ENCODE measurements at regions not wholly inside any gene's neighbourhood (a gene's known extent, or its start where the extent isn't known, plus 50 kb on each side); places are given as distances from the start of the nearest gene placed in this dataset.
"Not testable (repeated sequence)": the region's sequence is repeated elsewhere in the genome, so short reads cannot be mapped to it uniquely, and the experiment has no call there.

DNA sequence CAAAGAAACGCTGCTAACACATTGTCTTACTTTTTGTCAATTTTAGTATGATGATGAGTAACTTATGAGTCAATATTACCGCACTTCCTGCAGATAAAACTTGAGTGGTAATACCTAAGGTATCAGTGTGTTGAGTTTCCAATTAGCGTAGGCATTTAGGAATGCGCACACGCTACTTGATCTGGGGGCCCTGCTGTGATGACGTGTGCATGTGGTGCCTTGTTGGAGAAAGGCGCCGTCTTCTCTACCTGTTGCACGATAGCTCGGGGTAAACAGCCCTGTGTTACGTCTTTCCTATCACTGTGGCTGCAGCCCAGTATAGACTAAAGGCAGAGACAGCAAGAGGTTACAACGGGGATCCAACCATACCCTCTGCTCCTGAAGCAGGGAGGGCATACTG, 476.8 kb upstream of the ADARB2 start:
- no peak for DNase-seq

DNA sequence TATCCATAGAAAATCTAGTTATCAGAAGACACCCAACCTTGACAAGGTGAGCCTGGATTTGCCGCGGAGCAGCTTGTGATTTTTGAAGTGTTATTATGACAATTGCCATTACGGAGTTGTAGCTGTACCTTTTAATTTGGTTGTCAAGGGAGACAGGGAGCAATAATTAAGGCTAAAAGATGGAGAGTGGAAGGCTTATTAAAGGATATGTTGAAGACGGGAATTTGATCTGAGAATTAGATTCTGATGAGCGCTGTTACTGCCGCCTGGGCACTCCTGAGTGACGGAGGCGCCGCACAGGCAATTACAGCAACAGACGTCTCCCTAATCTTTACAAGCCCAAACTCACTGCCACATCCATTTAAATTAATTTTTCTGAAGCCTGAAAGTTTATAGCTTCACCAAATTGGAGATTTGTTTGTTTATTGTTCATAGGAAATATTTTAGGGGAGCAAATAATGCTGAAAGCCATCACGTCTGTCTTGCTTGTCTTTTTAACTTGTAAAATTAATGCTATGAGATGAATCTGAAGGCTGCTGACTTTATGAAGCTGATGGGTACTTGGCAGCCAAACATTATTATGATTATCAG, 475.0 kb upstream of the ADARB2 start:
- no peak for DNase-seq

DNA sequence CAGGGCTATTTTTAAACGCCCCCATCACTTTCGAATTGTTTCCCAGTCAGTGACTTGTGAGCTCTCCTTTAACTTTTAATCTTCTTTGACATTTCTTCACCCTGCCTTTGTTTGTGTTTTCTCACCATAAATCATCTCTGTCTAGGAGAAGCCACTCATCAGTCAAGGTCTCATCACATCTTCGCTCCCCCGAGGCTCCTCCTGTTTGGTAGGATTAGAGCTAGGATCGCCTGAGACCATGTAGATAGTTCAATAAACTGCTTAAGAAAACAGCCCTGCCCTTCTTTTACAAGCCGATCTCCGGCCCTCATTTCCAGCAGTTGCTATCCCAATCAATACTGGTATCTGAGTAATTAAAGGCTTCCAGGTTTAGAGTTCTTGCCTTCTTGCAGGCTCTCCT, 472.8 kb upstream of the ADARB2 start:
- DNase-seq: no peak

DNA sequence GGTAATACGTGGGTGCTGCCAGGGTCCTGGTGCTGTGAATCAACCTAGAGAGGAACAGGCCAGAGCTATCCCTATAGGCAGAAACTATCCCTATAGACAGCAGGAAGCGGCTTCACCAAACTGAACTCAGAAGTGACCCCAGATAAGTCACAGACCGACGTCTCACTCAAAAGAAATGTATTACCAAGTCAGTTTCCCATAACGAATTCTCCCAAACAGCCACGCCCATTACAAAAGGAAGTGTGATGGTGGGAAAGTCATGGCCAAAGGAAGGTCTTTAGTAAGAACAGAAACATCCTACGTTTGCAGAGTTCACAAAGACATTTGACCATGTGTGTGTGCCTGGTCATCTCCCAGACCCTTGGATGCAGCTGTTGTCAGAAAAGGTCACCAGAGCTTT, 470.8 kb upstream of the ADARB2 start:
- no peak for DNase-seq

DNA sequence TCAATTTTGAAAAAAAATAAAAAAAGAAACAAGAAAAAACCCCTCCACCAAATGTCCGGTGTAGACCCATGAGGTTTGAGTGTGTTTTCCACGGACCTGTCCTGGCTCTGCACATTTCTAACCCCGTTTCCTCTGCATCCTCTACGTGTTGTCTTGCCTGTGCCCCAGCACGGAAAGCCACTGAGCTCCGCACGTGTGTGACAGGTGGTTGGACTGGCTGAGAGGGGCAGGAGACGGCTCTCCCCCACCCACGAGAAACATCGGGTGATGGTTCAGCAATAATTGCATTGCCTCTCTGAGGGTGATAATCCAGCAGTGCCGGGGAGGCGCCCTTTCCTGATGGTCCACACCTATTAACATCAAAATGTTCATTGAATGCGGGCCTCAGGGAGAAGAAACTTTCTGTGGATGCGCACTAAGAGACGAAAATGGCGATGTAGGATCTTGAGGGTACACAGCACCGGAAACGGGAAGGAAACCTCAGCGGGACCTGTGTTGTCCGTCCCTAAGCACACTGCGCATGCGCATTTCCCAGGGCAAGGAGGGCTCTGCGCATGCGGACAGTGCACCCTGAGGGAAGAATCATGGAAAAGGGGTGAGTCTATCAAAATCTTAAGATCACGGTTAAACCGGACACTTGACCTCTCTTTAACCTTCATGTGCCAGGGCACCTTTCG, 470.1 kb upstream of the ADARB2 start:
- no peak for DNase-seq

DNA sequence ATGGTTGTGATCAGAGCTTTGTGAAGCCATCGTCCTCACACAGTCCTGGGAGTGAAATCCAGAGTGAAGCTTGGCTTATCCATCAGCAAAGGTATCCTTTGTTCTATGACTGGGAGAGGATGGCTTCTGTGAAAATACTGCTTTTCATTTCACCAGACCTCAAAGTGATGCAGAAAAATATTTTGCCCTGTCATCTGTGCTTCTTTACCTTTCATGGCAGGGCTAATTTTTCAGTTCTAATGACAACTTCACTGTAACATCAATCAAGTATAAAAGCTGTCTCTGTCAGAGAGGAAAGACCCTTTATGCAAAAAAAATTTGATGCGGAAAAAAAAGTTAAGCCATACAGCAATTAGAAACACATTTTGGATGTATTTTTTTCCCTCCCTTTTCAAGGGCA, 468.1 kb upstream of the ADARB2 start:
- no peak for DNase-seq

DNA sequence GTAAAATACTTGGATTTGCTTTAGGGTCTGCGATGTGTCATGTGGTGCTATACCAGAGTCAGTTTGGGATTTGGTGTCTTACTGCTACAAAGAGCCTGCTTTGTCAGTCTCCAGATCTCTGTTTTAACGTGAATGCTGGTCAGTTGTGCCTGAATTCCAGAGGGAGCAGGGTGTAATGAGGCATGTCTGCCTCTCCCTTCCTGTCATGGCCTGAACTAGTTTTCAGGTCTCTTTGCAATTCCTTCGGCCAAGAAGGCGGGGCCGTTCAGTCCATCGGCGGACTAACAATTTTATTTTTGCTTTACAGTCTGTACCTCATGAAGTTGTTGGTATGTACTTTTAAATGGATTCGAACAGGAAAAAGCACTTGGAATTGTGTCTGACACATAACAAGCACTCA, 465.1 kb upstream of the ADARB2 start:
- no peak for DNase-seq

DNA sequence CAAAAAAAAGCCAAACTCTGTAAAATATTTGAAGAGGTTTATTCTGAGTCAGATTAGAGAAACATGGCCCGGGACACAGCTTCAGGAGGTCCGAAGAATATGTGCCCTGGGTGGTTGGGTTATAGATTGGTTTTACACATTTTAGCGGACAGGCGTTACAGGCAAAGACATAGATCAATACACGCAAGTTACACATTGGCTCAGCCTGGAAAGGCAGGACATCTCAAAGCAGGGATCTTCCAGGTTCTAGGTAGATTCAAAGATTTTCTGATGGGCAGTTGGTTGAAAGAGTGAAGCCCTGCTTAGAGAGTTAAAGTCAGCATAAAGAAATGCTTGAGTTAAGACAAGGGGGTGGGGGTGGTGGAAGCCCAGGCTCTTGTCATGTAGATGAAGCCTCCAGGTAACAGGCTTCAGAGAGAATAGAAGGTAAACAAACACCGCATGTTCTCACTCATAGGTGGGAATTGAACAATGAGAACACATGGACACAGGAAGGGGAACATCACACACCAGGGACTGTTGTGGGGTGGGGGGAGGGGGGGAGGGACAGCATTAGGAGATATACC, 464.3 kb upstream of the ADARB2 start:
- DNase-seq: no peak

DNA sequence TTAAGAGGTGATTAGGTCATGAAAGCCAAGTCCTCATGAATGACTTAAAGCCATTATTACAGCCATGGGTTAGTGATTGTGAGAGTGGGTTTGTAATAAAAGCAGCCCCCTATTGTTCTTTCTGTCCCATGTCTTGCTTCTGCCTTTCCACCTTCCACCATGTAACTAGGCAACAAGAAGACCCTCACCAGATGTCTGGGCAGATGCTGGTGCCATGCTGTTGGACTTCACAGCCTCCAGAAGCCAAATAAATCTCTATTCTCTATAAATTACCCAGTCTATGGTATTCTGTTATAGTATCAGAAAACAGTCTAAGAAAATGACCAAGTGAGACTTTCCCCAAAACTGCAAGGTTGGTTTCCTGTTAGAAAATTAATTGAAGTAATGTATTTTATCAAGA, 460.3 kb upstream of the ADARB2 start:
- no peak for DNase-seq

DNA sequence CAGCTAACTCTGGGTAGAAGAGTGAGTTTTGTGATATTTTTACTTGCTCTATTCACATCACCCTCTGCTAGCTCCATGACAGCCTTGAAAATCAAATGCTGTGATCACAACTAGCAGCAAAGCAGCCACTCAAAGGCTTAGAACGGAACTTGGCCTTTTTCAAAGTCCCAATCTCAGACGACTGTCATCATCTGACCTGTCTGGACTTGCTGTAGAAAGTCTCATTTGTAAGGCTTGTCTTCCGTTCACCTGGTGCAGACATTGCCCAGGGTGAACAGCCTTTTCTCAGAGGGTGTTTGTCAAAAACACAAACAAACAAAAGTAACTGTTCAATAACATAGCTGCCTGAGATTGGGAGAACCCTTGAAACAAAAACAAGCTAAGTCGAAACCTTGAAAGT, 458.9 kb upstream of the ADARB2 start:
- no peak for DNase-seq

DNA sequence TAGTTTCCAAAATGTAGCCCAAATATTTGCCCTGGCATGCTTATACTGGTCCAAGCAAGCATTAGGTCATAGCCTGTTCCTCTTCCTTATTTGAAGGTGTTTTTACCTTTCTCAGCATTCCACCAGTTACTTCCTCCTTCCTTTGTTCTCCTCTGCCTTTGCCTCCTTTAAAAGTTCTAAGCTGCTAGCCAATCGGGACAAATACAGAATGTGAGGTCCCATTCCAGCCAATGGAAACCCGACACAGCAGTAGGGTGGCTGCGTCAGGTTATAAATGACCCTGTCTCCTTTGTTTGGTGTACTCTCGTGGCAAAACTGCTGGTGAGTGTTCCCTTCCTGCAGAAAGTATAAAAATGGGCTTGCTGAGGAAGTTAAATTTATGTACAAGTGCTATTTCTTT, 452.0 kb upstream of the ADARB2 start:
- not testable (repeated sequence) for DNase-seq

DNA sequence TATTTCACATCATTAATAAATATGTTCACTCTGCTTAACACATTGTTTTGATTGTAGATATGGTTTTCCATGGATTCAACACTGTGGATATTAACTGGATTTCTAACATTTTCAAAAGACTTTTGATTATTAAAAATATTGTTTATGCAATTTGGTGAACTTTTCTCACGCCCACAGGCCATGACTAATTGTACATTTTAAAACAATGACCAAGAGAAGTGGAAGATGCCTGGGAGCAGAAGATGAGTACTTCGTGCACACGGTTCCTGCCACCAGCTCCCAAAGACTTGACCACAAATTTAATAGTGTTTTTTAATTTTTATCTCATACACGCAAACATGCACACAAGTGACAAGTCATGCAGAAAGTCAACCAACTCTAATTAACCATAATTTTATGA, 451.0 kb upstream of the ADARB2 start:
- no peak for DNase-seq

DNA sequence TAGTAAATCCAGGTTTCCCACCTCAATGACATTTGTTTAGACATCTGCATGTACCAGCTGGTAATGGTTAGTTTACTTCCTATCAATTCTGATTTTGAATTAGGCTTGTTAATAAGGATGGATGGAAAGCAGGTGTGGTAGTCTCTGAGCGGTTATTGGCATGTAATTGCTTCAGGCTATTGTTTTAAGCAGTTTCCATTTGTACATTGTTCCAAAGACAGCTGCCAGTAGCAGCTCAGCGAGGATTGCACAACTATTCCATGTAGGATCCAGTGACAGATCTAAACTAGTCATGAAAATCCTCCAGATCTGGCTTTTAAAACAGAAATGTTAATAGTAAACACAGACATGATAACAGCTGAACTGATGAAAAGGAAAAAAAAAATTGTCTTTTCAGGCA, 436.0 kb upstream of the ADARB2 start:
- no peak for DNase-seq

DNA sequence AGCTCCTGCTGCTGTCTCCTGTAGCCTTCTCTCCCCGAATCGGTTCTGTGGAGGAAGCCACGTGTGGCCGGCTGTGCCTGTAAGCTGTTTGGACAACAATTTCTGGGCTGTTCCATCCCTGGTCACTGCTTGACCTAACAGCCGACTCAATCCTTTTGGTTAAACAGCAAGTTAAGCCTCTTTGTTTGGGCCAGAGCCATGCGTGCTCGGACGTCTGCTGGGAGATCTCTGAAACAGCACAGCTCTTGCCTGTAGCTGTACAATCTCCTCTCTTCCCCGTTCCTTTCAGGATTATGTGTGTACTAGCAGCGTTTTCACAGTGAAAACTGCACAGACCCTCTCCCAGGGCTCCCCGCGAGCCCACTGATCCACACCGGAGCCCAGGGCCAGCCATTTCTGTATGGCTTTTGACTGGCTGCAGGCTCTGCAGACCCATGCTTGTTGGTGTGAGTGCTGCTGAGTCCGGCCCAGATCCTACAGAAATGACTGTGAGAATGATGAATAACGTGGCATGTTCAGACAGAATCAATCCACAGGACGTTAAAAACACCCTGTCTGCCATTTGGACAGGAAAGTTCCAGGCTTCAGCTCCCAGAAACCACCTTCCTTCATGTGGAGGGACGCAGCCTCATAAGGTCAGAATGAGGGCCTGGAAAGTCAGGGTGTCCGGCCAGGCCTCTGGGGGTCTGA, 428.6 kb upstream of the ADARB2 start:
- no peak for DNase-seq

DNA sequence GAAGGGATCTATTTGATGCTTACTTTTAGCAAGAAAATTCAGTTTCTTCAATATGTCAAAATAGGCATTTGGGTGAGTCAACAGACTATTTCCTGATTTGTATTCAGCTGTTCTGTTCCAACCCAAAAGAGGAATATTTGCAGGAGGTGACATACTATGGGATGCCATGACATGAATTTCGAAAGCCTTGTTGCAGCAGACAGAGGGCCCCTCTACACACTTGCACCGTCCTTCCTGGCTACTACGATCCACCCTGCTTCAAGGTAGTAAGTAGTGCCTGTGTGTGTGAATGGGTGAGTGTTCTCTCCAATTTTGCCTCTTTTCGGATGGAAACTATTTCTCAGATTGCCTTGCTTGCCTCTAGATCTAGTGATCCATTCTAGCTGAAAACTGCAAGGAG, 413.0 kb upstream of the ADARB2 start:
- DNase-seq: no peak

DNA sequence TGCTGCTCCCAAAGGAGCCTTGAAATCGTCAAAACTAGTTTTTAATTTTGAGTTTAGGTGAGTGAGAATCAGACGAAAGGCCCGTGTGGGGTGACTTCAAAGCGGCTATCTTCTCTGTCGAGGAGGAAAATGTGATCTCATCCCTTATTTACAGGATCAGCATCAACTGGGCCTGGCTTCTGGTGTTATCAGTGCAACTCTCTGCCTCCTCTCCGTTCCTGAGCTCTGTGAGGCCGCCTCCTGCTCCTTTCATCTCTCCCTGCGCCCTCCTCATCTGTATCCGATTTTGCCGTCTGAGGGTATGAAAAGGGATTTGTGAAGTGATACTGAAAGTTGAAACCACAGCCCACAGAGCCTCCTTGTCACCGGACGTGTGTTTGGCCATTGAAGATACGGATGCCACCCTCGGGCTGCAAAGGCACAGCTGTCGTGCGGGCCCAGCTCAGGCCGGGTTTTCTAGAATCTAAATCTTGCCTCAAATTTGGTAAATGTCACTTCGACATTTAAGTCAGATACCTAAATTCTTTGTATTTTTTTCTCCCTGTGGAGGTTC, 408.7 kb upstream of the ADARB2 start:
- DNase-seq: no peak

DNA sequence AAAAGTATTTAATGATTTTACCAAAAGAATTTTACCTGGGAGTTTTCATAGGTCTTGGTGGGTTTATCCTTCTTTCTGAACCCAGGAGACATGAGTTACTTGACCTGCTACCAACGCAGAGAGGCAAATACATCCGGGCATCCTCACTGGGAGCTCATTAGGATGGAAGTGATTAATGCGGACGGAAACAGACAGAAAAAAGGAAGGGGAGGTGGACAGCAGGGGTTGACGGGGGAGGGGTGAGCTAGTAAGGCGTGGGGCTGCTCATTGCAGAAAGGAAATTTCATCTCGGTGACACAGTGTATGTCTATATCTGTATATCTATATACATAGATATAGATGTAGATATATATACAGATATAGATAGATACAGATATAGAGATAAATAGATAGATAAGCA, 408.2 kb upstream of the ADARB2 start:
- no peak for DNase-seq

DNA sequence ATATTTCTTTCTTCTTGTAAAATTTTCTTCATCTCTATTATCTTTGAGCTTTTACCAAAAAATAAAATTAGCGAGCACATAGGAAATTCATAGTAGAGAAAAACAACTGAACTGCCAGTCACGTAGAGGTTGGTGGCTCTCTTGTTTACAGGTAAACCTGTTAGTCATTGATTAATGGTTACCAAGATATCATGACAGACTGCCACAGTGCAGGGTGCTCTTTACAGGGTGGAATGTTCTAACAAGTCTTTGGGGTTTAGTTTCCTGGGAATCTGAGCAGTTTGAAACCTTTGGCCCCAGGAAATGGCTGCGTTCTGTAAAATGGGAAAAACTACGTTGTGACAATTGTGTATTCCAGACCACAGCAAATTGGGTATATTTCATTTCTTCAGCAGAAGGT, 407.3 kb upstream of the ADARB2 start:
- no peak for DNase-seq

DNA sequence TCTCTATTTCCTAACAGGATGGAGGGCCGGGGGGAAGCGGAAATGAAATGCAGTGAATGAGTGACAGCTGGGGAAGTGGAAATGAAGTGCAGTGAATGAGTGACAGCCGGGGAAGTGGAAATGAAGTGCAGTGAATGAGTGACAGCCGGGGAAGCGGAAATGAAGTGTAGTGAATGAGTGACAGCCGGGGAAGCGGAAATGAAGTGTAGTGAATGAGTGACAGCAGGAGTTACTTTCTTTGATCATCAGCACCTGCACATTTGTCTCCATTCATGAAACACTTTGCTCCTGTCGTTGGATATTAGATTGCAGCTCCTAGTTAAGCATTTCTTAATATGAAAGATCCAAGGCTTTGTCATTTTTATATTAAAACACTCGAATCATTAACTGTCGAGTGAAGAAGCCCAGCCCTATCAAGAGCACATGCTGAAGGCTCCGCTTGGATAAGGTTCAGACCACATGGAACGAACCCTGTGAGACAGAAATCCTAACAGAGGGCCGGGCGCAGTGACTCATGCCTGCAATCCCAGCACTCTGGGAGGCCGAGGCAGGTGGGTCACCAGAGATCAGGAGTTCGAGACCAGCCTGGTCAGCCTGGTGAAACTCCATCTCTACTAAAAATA, 406.0 kb upstream of the ADARB2 start:
- no peak for DNase-seq

DNA sequence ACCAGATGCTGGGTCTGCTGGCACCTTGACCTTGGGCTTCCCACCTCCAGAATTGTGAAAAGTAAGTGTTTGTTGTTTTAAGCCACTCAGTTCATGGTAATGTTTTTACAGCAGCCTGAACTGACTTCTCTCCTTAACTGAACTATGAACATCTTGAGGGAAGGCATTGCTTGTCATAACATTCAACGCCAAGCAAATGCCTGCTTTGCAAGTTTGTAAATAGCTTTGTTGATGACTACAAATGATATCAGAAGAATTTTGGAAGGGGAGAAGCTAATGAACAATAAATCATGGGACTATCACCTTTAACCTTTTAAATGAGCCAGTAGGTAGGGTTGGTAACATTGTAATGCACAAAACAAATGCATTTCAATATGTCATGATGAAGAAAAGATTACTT, 402.4 kb upstream of the ADARB2 start:
- no peak for DNase-seq

DNA sequence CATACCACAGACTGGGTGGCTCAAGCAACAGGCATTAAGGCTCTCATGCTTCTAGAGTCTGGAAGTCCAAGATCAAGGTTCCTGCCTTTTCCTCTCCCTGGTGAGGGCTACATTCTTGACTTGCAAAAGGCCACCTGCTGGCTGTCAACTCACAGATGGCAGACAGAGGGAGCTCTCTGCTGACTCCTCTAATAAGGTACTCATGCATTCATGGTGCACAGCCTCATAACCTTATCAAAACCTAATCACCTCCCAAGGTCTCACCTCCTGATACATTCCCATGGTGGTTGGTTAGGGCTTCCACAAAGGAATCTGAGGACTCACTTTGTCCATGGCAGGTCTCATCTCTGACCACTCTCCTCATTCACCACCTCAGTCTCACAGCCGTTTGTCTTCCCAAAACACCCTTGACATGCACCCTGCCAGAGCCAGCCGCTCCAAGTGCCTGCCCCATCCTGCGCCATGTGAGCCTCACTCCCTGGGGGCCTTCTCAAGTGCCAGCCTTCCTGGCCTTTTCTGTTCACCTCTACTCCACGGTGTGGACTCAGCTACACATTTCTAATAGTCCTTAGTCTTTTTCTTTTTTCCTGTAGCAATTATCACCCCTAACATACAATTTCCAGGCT, 400.3 kb upstream of the ADARB2 start:
- DNase-seq: no peak

DNA sequence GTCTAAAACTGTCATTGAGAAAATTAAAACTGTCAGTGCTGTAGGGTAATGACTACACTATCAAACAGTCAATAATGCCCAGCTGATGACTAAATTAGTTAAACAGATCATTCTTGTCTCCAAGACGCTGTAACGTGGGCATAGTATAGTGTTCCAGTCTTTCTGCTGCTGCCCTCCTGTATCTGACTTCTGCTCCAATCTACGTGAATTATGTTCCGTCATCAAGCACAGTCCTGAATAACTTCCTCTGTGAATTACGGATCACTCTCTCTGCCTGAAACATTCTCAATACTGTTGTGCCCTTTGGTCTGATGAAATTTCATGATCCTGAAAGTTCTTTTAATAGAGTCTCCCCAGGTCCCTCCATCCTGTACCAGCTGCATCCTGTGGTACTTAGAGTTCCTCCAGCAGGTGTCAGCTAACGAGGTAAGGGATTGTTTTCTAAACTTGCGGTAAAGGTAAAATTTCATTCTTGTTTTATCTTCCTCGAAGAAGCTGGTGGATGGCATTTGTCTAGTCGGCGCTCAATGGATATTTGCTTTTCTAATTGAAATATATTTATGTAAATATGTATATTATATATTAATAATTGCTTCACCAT, 393.5 kb upstream of the ADARB2 start:
- DNase-seq: no peak

DNA sequence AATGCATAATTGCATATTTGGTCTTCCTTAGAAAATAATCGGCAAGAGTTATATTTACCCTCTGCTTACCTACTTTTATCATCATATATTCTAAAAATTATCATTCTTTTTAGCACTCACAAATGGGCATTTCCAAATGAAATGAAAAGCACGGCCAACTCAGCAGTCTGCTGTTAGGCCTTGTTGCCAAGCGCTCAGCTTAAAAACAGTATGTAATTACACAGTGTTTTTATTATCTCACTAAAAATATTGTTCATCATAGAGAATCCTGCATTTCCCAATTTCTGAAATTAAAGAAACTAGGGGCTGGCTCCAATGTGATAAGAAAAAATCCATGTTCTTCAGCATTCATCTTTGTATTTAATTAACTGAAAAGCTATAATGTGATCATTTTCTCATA, 391.7 kb upstream of the ADARB2 start:
- DNase-seq: no peak
